ENCODE measurements at regions not wholly inside any gene's neighbourhood (a gene's known extent, or its start where the extent isn't known, plus 50 kb on each side); places are given as distances from the start of the nearest gene placed in this dataset.

DNA sequence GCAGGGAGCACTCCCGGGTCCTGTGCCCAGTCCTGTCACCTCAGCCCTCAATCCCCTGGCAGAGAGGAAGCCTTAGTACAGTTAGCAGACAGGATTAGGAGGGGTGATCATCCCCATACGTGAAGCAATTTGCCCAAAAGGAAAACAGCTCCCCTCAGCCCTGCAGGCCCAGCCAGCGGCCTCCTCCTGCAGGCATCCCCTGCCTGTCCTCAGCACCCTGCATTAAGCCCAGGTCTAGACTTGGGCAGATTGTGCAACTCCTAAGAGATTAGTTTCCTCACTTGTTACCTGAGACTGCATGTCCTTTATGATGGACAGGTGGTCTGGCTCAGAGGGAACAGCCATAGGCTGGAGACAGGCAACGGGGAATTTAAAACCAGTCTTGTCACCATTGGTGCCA lies 95.5 kb upstream of the TMEM45B start:
- CTCF ChIA-PET, result interaction anchor here (0.6 kb wide), 1 partner anchor 510 kb away, joined by 6 read pairs; no protein-coding TSS in a partner anchor
- H3K4me3 ChIP-seq, result no peak overlapping the region

DNA sequence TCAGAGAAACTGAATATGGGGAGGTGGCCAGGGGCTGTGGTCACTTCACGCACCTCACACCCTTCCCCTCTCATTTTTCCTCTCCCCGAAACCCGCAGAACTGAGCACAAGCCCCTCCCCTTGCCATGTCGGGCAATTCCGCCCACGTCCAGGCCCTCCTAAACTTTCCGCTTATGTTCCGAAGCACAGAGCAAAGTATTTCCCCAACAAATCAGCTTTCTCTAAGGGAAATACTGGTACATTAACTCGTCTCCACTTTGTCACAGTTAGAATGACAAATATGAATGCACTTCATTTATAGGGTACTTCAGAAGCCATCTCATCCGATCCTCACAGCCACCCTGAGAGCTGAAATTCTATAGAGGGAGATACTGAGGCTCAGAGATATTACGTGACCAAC lies 94.7 kb upstream of the TMEM45B start:
- ChIA-PET POLR2A (ENCODE audit: unreplicated experiment) (no interaction called here), CTCF (no interaction called here)
- no TSS peak for BruUV-seq (replicated peaks)
- Histone ChIP-seq H3K79me2 (ENCODE audit: low read depth) (no peaks in the 10 kb centered on the region), H3F3A (ENCODE audit: insufficient read depth, low read depth) (peaks cover 10% of the 10 kb centered on the region), H4K20me1 (ENCODE audit: insufficient read depth) (no peaks in the 10 kb centered on the region), H3K27me3 (ENCODE audit: insufficient read depth, low read depth) (no peaks in the 10 kb centered on the region), H3K9me3 (ENCODE audit: insufficient read depth, low read depth) (no peaks in the 10 kb centered on the region), H3K4me1 (replicated peaks; ENCODE audit: insufficient read depth) (peaks cover 16% of the 10 kb centered on the region), H3K27ac (no peak overlapping the region), H3K9me2 (ENCODE audit: insufficient read depth) (no peaks in the 10 kb centered on the region), H3K36me3 (ENCODE audit: low read depth) (no peaks in the 10 kb centered on the region), H2AFZ (no peak overlapping the region), H3K4me3 (no peak overlapping the region), H3K4me2 (no peak overlapping the region)
- intact Hi-C loops (cut with micrococcal nuclease; ENCODE audit: unreplicated experiment), result no loop called here
- DNase-seq, result no peak
- no peak for TF ChIP-seq EZH2 (IDR thresholded peaks at IDR 0.05; ENCODE audit: low read depth)
- TF ChIP-seq, protein P1, sequence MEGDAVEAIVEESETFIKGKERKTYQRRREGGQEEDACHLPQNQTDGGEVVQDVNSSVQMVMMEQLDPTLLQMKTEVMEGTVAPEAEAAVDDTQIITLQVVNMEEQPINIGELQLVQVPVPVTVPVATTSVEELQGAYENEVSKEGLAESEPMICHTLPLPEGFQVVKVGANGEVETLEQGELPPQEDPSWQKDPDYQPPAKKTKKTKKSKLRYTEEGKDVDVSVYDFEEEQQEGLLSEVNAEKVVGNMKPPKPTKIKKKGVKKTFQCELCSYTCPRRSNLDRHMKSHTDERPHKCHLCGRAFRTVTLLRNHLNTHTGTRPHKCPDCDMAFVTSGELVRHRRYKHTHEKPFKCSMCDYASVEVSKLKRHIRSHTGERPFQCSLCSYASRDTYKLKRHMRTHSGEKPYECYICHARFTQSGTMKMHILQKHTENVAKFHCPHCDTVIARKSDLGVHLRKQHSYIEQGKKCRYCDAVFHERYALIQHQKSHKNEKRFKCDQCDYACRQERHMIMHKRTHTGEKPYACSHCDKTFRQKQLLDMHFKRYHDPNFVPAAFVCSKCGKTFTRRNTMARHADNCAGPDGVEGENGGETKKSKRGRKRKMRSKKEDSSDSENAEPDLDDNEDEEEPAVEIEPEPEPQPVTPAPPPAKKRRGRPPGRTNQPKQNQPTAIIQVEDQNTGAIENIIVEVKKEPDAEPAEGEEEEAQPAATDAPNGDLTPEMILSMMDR (conservative IDR thresholded peaks at IDR 0.05), result no peak

More for the DNA sequence above, 95.5 kb upstream of the TMEM45B start:
- DNase-seq, result no peak
- Histone ChIP-seq H3K4me2 (no peak overlapping the region), H3K9me3 (ENCODE audit: insufficient read depth, low read depth) (no peaks in the 10 kb centered on the region), H3K79me2 (ENCODE audit: low read depth) (no peaks in the 10 kb centered on the region), H3K36me3 (ENCODE audit: low read depth) (no peaks in the 10 kb centered on the region), H2AFZ (no peak overlapping the region), H3K9me2 (ENCODE audit: insufficient read depth) (no peaks in the 10 kb centered on the region), H3K27ac (no peak overlapping the region), H3K27me3 (ENCODE audit: insufficient read depth, low read depth) (no peaks in the 10 kb centered on the region), H4K20me1 (ENCODE audit: insufficient read depth) (no peaks in the 10 kb centered on the region), H3K4me1 (replicated peaks; ENCODE audit: insufficient read depth) (peaks cover 10% of the 10 kb centered on the region), H3F3A (ENCODE audit: insufficient read depth, low read depth) (peaks cover 9% of the 10 kb centered on the region)
- intact Hi-C loops (cut with micrococcal nuclease; ENCODE audit: unreplicated experiment), result no loop called here
- no TSS peak for BruUV-seq (replicated peaks)
- TF ChIP-seq, protein P1 (conservative IDR thresholded peaks at IDR 0.05), result no peak
- no peak for TF ChIP-seq EZH2 (IDR thresholded peaks at IDR 0.05; ENCODE audit: low read depth)
- POLR2A ChIA-PET (ENCODE audit: unreplicated experiment), result interaction anchor here (0.6 kb wide), 1 partner anchor 23 kb away, joined by 3 read pairs; no protein-coding TSS in a partner anchor

DNA sequence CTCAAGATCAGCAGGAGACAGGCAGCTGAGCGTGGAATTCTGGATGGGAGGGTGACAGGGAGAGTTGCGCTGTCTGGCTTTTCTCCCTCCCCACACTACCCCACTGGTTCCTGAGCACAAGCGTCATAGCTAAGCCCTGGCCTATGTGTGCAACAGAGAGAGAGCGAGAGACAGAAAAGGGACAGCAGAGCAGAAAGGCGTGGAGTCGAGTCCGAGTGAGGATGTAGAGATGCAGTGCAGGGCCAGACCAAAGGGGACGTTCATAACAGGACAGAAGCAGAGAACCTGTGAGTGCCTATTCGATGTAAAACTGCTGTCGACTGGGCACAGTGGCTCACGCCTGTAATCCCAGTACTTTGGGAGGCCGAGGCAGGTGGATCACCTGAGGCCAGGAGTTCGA lies 94.0 kb upstream of the TMEM45B start:
- no peaks in the 10 kb centered on the region for H3K27me3 ChIP-seq (ENCODE audit: insufficient read depth, low read depth)
- H3K4me3 ChIP-seq, result no peak overlapping the region
- no peaks in the 10 kb centered on the region for H3K9me2 ChIP-seq (ENCODE audit: insufficient read depth)
- H3F3A ChIP-seq (ENCODE audit: insufficient read depth, low read depth), result peaks cover 10% of the 10 kb centered on the region
- no peak for DNase-seq
- BruUV-seq (replicated peaks), result no TSS peak
- H3K27ac ChIP-seq, result no peak overlapping the region
- no peaks in the 10 kb centered on the region for H3K9me3 ChIP-seq (ENCODE audit: insufficient read depth, low read depth)
- no peaks in the 10 kb centered on the region for H3K79me2 ChIP-seq (ENCODE audit: low read depth)
- ChIA-PET POLR2A (ENCODE audit: unreplicated experiment) (no interaction called here), CTCF (no interaction called here)
- no peak overlapping the region for H2AFZ ChIP-seq
- intact Hi-C loops (cut with micrococcal nuclease; ENCODE audit: unreplicated experiment), result no loop called here
- TF ChIP-seq EZH2 (IDR thresholded peaks at IDR 0.05; ENCODE audit: low read depth), result no peak
- TF ChIP-seq, protein P1 (conservative IDR thresholded peaks at IDR 0.05), result no peak
- H3K4me2 ChIP-seq, result no peak overlapping the region
- no peaks in the 10 kb centered on the region for H4K20me1 ChIP-seq (ENCODE audit: insufficient read depth)
- H3K4me1 ChIP-seq (replicated peaks; ENCODE audit: insufficient read depth), result peaks cover 16% of the 10 kb centered on the region
- no peaks in the 10 kb centered on the region for H3K36me3 ChIP-seq (ENCODE audit: low read depth)
